Kidney epithelial cell (primary cell): ENCODE measurements at regions not wholly inside any gene's neighbourhood (a gene's known extent, or its start where the extent isn't known, plus 50 kb on each side); places are given as distances from the start of the nearest gene placed in this dataset.

ENCODE experiments used
- DNase-seq: peaks from one replicate; pipeline ENCODE4 v3.0.0-alpha.2; 2010; ENCODE audit warnings: low read depth
- H3K27me3 ChIP-seq: 2 replicates; pipeline ENCODE4 v1.6.0; 2011; ENCODE audit warnings: low read length; ENCODE audit not compliant: control insufficient read depth, insufficient read depth
- H3K36me3 ChIP-seq: 2 replicates; pipeline ENCODE4 v1.5.1; 2011; ENCODE audit warnings: low read length; ENCODE audit not compliant: control insufficient read depth, insufficient read depth
- H3K4me3 ChIP-seq: 2 replicates; pipeline ENCODE4 v1.5.1; 2011; ENCODE audit warnings: low read depth, mild to moderate bottlenecking, control low read depth, low read length
- TF ChIP-seq, protein P1 (sequence below): IDR thresholded peaks from 2 replicates; pipeline ENCODE4 v1.5.1; 2011; ENCODE audit warnings: mild to moderate bottlenecking, moderate library complexity, low read length, control low read depth, inconsistent platforms; ENCODE audit not compliant: insufficient read depth, poor library complexity, severe bottlenecking

DNA sequence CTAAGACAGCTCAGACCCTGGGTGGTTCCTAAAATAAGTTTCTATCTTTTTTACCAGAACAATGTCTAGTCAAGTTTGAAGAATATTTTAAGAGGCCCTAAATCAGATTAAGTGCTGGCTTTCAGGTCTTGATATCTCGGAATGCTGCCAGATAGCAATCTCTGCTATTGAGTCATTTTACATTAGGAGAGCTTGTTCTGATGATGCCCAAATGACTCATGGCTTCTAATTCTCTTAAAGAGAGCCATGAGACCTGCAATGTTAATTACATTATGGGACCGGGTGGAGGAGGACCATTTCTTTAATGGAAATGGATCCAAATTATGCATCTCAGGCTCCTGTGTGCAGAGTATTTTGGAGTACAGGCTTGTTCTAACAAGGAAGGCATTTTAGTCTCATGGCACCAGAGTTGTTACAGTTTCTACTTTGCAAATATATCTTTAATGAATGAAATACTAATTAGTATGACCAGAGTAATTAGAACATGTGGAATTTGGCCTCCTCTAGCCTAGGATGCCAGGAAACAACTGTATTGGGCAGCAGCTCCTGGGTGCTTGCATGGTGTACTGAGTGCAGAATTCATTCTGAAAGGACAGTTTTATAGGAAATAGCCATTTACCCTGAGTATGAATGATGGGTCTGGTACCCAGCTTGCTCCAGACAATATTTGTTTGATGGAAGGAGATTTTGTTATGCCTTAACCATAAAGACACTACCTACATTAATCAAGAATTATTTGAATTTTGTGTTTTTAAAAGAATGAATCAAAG, 94.0 kb upstream of the SULT1C3 start:
- Histone ChIP-seq H3K36me3 (no peaks in the 10 kb centered on the region), H3K4me3 (no peak overlapping the region), H3K27me3 (no peaks in the 10 kb centered on the region)
- TF ChIP-seq, protein P1, sequence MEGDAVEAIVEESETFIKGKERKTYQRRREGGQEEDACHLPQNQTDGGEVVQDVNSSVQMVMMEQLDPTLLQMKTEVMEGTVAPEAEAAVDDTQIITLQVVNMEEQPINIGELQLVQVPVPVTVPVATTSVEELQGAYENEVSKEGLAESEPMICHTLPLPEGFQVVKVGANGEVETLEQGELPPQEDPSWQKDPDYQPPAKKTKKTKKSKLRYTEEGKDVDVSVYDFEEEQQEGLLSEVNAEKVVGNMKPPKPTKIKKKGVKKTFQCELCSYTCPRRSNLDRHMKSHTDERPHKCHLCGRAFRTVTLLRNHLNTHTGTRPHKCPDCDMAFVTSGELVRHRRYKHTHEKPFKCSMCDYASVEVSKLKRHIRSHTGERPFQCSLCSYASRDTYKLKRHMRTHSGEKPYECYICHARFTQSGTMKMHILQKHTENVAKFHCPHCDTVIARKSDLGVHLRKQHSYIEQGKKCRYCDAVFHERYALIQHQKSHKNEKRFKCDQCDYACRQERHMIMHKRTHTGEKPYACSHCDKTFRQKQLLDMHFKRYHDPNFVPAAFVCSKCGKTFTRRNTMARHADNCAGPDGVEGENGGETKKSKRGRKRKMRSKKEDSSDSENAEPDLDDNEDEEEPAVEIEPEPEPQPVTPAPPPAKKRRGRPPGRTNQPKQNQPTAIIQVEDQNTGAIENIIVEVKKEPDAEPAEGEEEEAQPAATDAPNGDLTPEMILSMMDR: no peak
- DNase-seq: no peak

DNA sequence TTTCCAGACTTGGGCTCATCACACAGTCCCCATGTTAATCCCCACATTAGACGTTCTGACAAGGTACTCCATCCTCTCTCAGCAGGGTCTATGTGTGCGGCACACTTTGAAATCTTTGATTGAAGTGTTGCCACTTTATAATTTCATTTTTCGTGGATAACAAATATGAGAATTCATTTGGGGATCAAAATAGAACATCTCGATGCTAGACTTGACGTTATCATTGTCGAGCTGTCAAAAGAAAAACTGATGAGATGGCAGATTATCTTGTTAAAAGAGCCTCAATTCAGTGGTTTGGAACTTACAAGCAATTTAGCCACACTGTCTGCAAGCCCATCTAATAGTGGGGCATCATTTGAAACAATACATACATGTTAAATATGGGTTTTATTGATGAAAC, 91.2 kb upstream of the SULT1C3 start:
- no peak overlapping the region for H3K4me3 ChIP-seq
- TF ChIP-seq, protein P1: no peak
- H3K36me3 ChIP-seq: no peaks in the 10 kb centered on the region
- no peaks in the 10 kb centered on the region for H3K27me3 ChIP-seq
- no peak for DNase-seq

DNA sequence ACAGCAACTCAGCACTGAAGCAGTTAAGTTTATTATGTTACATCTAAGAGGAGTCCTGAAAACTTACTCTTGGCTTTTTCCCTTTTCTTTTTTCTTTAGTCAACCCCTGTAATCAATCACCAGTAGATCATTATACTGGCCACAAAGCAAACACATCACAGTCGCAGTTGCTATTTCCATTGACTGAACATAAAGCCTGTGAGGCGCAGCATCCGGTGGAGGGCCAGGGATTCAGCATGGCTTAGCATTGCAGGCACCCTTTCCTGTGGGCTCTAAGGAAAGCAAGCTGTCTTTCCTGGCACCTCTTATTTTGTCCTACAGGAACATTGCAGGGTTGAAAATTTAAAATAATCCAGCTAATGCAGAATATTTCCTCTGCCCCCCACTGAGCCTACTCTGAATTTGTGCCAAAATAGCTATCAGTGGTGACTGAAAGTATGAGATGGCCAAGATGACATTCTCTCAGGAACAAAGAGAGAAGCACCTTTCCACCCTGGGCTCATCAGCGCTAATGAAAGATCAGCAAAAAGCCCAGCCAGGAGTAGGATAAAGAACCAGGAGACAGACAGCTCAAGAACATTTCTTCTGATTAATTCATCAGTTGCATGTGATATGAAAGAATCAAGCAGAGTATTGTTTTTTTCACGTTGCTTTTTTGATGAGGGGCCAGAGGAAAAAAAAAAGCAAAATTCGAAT, 85.3 kb upstream of the SULT1C3 start:
- H3K4me3 ChIP-seq: no peak overlapping the region
- TF ChIP-seq, protein P1: no peak
- H3K27me3 ChIP-seq: no peaks in the 10 kb centered on the region
- no peak for DNase-seq
- H3K36me3 ChIP-seq: no peaks in the 10 kb centered on the region

DNA sequence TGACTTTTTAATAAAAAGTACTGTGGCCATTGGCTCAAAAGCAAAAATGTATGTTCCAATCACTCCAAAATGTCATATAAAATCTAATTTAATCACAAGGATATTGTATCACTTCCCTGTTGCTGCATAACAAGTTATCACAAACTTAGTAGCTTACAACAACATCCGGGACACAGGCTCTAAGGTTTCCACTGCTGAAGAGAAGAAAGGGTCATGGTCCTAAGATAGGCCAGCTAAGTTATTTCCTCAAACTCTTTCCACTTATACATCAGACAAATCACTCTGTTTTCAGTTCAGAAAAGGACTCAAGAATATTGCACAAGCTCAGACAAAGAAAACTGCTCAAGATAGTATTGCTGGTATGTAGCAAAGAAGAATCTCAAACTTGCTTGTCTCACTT, 78.5 kb upstream of the SULT1C3 start:
- no peak for DNase-seq
- Histone ChIP-seq H3K4me3 (no peak overlapping the region), H3K27me3 (no peaks in the 10 kb centered on the region), H3K36me3 (no peaks in the 10 kb centered on the region)
- TF ChIP-seq, protein P1: no peak

DNA sequence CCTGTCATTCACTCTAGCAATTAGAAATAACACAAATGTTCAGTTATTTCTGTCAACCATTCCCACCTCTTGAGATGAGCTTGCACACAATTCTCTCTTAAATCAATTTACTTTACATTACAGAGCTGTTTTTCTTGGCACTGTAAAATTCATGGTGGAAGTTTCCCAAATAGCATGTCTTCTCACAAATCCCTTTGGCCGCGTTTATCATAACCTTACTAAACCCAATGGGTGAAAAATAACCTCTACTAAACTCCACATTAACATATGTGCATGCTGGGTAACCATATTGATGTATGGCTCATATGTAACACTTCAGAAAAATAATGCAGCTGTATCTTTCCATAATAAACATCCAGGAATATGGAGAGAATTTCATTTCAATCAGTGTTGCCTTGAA, 75.5 kb upstream of the SULT1C3 start:
- TF ChIP-seq, protein P1: no peak
- H3K27me3 ChIP-seq: no peaks in the 10 kb centered on the region
- DNase-seq: no peak
- H3K36me3 ChIP-seq: no peaks in the 10 kb centered on the region
- H3K4me3 ChIP-seq: no peak overlapping the region
